Loucy (cell line): ENCODE measurements at regions not wholly inside any gene's neighbourhood (a gene's known extent, or its start where the extent isn't known, plus 50 kb on each side); places are given as distances from the start of the nearest gene placed in this dataset.

ENCODE experiments used
- H2AFZ ChIP-seq: fragments of 200-600 bp; sonication (generic); 2 replicates; pipeline ENCODE4 v1.6.0; 2016; ENCODE audit warnings: antibody characterized with exemption, mild to moderate bottlenecking, low read length, moderate library complexity
- H3F3A ChIP-seq: fragments of 200-600 bp; 2 replicates; pipeline ENCODE4 v1.6.0; 2016; ENCODE audit warnings: antibody characterized with exemption, low read depth, mild to moderate bottlenecking
- H3K27me3 ChIP-seq: fragments of 200-600 bp; sonication (generic); 2 replicates; pipeline ENCODE4 v1.6.1; 2014; ENCODE audit warnings: low read length, mild to moderate bottlenecking; ENCODE audit not compliant: insufficient read depth, poor library complexity, severe bottlenecking
- H3K36me3 ChIP-seq: fragments of 200-600 bp; sonication (generic); 2 replicates; pipeline ENCODE4 v1.6.1; 2016; ENCODE audit warnings: low read length; ENCODE audit not compliant: insufficient read depth
- H3K4me1 ChIP-seq: fragments of 200-600 bp; sonication (generic); 2 replicates; pipeline ENCODE4 v1.5.1; 2014; ENCODE audit warnings: low read length, mild to moderate bottlenecking; ENCODE audit not compliant: insufficient read depth, poor library complexity, severe bottlenecking
- H3K4me2 ChIP-seq: fragments of 200-600 bp; sonication (generic); 2 replicates; pipeline ENCODE4 v1.6.0; 2014; ENCODE audit warnings: antibody characterized with exemption, low read length, low read depth, mild to moderate bottlenecking; ENCODE audit not compliant: poor library complexity, severe bottlenecking
- H3K4me3 ChIP-seq: fragments of 200-600 bp; sonication (generic); 2 replicates; pipeline ENCODE4 v1.5.1; 2014; ENCODE audit warnings: low read length, mild to moderate bottlenecking, mixed read lengths; ENCODE audit not compliant: poor library complexity, severe bottlenecking
- H3K79me2 ChIP-seq: fragments of 200-600 bp; sonication (generic); 2 replicates; pipeline ENCODE4 v1.6.1; 2014; ENCODE audit warnings: low read length; ENCODE audit not compliant: insufficient read depth
- H3K9ac ChIP-seq: fragments of 200-600 bp; sonication (generic); 2 replicates; pipeline ENCODE4 v1.6.0; 2014; ENCODE audit warnings: mild to moderate bottlenecking, low read depth, low read length, moderate library complexity; ENCODE audit not compliant: poor library complexity, severe bottlenecking
- H3K9me2 ChIP-seq: fragments of 200-600 bp; sonication (generic); replicated peaks from 2 replicates; pipeline ENCODE4 v1.6.1; 2016; ENCODE audit warnings: low read depth, low read length, mixed read lengths
- H3K9me3 ChIP-seq: fragments of 200-600 bp; sonication (generic); 2 replicates; pipeline ENCODE4 v1.6.1; 2014; ENCODE audit warnings: mild to moderate bottlenecking, antibody characterized with exemption, low read length, low read depth; ENCODE audit not compliant: insufficient read depth
- H4K20me1 ChIP-seq: fragments of 200-600 bp; sonication (generic); 2 replicates; pipeline ENCODE4 v1.6.0; 2014; ENCODE audit warnings: antibody characterized with exemption, low read length, mild to moderate bottlenecking; ENCODE audit not compliant: insufficient read depth, poor library complexity, severe bottlenecking
- EZH2phosphoT487 ChIP-seq: fragments of 200-600 bp; IDR thresholded peaks from 2 replicates; pipeline ENCODE4 v1.6.1; 2018; ENCODE audit warnings: antibody characterized with exemption, mild to moderate bottlenecking, moderate library complexity, borderline replicate concordance
- TF ChIP-seq, protein P1 (sequence below): fragments of 200-600 bp; sonication (generic); conservative IDR thresholded peaks from 2 replicates; pipeline ENCODE4 v1.5.1; 2014; ENCODE audit warnings: mild to moderate bottlenecking, antibody characterized with exemption, low read length

DNA sequence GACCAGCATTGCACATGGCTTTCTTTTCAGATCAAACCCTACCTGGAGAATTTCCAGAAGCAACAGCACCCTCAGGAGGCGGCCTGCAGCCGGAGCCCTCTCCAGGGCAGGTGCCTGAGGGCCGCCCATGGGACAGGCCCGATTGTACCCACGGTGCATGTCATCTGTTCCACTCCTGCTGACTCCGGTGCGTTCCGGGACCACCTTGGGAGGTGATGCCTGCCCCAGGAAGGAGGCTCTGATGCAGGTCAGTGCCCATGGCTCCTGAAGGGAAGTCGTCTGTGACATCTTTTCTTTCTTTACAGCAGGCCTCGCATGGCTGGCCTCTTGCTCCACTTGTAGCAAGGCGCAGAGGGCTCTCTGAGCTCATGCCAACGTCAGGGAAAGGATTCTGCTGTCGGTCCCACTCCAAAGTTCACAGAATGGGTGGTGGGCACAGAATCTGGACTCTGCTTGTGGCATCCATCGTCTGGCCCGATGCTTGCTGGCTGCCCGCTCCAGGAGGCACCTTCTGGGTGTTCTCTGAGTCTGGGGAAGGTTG is 160.7 kb upstream of the RTL1 start:
- no peak overlapping the region for H3K4me2 ChIP-seq
- H4K20me1 ChIP-seq: no peaks in the 10 kb centered on the region
- H3K36me3 ChIP-seq: no peaks in the 10 kb centered on the region
- no peaks in the 10 kb centered on the region for H3F3A ChIP-seq
- no peaks in the 10 kb centered on the region for H3K4me1 ChIP-seq
- H3K9ac ChIP-seq: no peak overlapping the region
- H3K9me3 ChIP-seq: peaks cover 3% of the 10 kb centered on the region; the same call in 1 of the 2 replicates
- H3K27me3 ChIP-seq: no peaks in the 10 kb centered on the region
- no peaks in the 10 kb centered on the region for H3K79me2 ChIP-seq
- no peaks in the 10 kb centered on the region for H3K9me2 ChIP-seq
- no peak for TF ChIP-seq EZH2phosphoT487
- TF ChIP-seq, protein P1, sequence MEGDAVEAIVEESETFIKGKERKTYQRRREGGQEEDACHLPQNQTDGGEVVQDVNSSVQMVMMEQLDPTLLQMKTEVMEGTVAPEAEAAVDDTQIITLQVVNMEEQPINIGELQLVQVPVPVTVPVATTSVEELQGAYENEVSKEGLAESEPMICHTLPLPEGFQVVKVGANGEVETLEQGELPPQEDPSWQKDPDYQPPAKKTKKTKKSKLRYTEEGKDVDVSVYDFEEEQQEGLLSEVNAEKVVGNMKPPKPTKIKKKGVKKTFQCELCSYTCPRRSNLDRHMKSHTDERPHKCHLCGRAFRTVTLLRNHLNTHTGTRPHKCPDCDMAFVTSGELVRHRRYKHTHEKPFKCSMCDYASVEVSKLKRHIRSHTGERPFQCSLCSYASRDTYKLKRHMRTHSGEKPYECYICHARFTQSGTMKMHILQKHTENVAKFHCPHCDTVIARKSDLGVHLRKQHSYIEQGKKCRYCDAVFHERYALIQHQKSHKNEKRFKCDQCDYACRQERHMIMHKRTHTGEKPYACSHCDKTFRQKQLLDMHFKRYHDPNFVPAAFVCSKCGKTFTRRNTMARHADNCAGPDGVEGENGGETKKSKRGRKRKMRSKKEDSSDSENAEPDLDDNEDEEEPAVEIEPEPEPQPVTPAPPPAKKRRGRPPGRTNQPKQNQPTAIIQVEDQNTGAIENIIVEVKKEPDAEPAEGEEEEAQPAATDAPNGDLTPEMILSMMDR: no peak
- H2AFZ ChIP-seq: no peak overlapping the region
- no peak overlapping the region for H3K4me3 ChIP-seq

- Histone ChIP-seq H3K36me3 (no peaks in the 10 kb centered on the region), H3K27me3 (no peaks in the 10 kb centered on the region), H3K9ac (no peak overlapping the region), H3K4me2 (no peak overlapping the region), H3K4me1 (no peaks in the 10 kb centered on the region), H3K4me3 (no peak overlapping the region), H3F3A (no peaks in the 10 kb centered on the region), H3K9me2 (no peaks in the 10 kb centered on the region), H4K20me1 (no peaks in the 10 kb centered on the region), H3K9me3 (0 out of 2 replicates have a peak, but pooled peaks cover 3% of the 10 kb centered on the region), H2AFZ (no peak overlapping the region), H3K79me2 (no peaks in the 10 kb centered on the region)
- TF ChIP-seq, protein P1: no peak
- TF ChIP-seq EZH2phosphoT487: no peak
These were observed 161.2 kb upstream of the RTL1 start for GRCh38 chr14:101064718-101065117.

DNA sequence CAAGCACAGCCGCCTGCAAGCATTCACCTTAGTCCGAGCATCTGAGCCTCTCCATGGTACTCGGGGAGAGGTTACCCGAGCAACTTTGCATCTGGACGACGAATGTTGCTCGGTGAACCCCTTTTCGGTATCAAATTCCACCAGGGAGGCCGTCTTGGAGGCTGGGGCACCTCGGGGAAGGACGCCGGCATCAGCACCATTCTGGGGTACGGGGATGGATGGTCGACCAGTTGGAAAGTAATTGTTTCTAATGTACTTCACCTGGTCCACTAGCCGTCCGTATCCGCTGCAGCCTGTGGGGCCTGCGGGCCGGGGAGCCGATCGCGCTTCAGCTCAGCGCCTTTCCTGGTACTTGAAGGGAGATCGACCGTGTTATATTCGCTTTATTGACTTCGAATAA is 161.7 kb upstream of the RTL1 start:
- Histone ChIP-seq H3K36me3 (no peaks in the 10 kb centered on the region), H3K4me1 (no peaks in the 10 kb centered on the region), H3K79me2 (no peaks in the 10 kb centered on the region), H3K9me2 (no peaks in the 10 kb centered on the region), H2AFZ (no peak overlapping the region), H3K9ac (no peak overlapping the region), H3K4me3 (no peak overlapping the region), H3F3A (no peaks in the 10 kb centered on the region), H3K9me3 (0 out of 2 replicates have a peak, but pooled peaks cover 3% of the 10 kb centered on the region), H3K4me2 (no peak overlapping the region), H3K27me3 (no peaks in the 10 kb centered on the region), H4K20me1 (no peaks in the 10 kb centered on the region)
- TF ChIP-seq, protein P1: no peak
- TF ChIP-seq EZH2phosphoT487: no peak
